DND-41 (cell line): ENCODE measurements at regions not wholly inside any gene's neighbourhood (a gene's known extent, or its start where the extent isn't known, plus 50 kb on each side); places are given as distances from the start of the nearest gene placed in this dataset.
"Not testable (repeated sequence)": the region's sequence is repeated elsewhere in the genome, so short reads cannot be mapped to it uniquely, and the experiment has no call there.

Source experiments
- ATAC-seq: fragments of 200-7000 bp; cut with Tn5 transposase; 3 replicates; pipeline ENCODE4 v1.9.1; 2021; ENCODE audit warnings: low read depth; ENCODE audit not compliant: insufficient read depth
- DNase-seq: peaks from one replicate; pipeline ENCODE4 v3.0.0-alpha.2; 2020
- H2AFZ ChIP-seq: 2 replicates; pipeline ENCODE4 v1.6.0; 2012; ENCODE audit warnings: low read depth, low read length
- H3K27ac ChIP-seq: 2 replicates; pipeline ENCODE4 v1.5.1; 2012; ENCODE audit warnings: low read length, inconsistent platforms
- H3K27me3 ChIP-seq: fragments of 200-600 bp; sonication (generic); 2 replicates; pipeline ENCODE4 v1.6.0; 2012; ENCODE audit warnings: low read length, mild to moderate bottlenecking, inconsistent platforms; ENCODE audit not compliant: insufficient read depth, poor library complexity
- H3K36me3 ChIP-seq: 2 replicates; pipeline ENCODE4 v1.5.1; 2012; ENCODE audit warnings: low read length, inconsistent platforms; ENCODE audit not compliant: insufficient read depth
- H3K4me1 ChIP-seq: 2 replicates; pipeline ENCODE4 v1.5.1; 2012; ENCODE audit warnings: mild to moderate bottlenecking, low read length; ENCODE audit not compliant: insufficient read depth
- H3K4me2 ChIP-seq: 2 replicates; pipeline ENCODE4 v1.6.0; 2012; ENCODE audit warnings: mild to moderate bottlenecking, moderate library complexity, low read length, inconsistent platforms; ENCODE audit not compliant: insufficient read depth
- H3K4me3 ChIP-seq, 2 experiments: fragments of 200-600 bp in 1 of 2; shearing (Covaris generic) in 1 of 2; 2 replicates each; pipeline ENCODE4 v1.5.1; 2012 to 2016; ENCODE audit warnings: inconsistent platforms in 2 of 2, low read length in 2 of 2, mild to moderate bottlenecking in 2 of 2, low read depth in 1 of 2, moderate library complexity in 1 of 2
- H3K79me2 ChIP-seq: 2 replicates; pipeline ENCODE4 v1.6.0; 2012; ENCODE audit warnings: low read length, inconsistent platforms; ENCODE audit not compliant: insufficient read depth
- H3K9ac ChIP-seq: 2 replicates; pipeline ENCODE4 v1.6.0; 2012; ENCODE audit warnings: low read depth, mild to moderate bottlenecking, inconsistent platforms, low read length, moderate library complexity
- H3K9me3 ChIP-seq: 2 replicates; pipeline ENCODE4 v1.5.1; 2012; ENCODE audit warnings: low read length, moderate library complexity, mild to moderate bottlenecking, inconsistent platforms; ENCODE audit not compliant: insufficient read depth, severe bottlenecking
- H4K20me1 ChIP-seq: 2 replicates; pipeline ENCODE4 v1.6.0; 2012; ENCODE audit warnings: low read length; ENCODE audit not compliant: insufficient read depth
- CTCF ChIP-seq: IDR thresholded peaks from 2 replicates; pipeline ENCODE4 v1.5.1; 2012; ENCODE audit warnings: borderline replicate concordance, low read length, moderate library complexity, mild to moderate bottlenecking; ENCODE audit not compliant: poor library complexity, severe bottlenecking; ENCODE audit errors: extremely low read depth
- EZH2 ChIP-seq: IDR thresholded peaks from 3 replicates; pipeline ENCODE4 v1.6.1; 2012; ENCODE audit warnings: borderline replicate concordance, low read depth, mild to moderate bottlenecking, moderate library complexity, low read length, inconsistent platforms; ENCODE audit not compliant: severe bottlenecking

GRCh38 chr3:162586591-162586990 lies 1090.0 kb downstream of the OTOL1 start:
- no peaks in the 10 kb centered on the region for H3K36me3 ChIP-seq
- no peak overlapping the region for H2AFZ ChIP-seq
- no peak for ATAC-seq
- H3K9ac ChIP-seq = no peak overlapping the region
- no peak overlapping the region for H3K4me3 ChIP-seq
- H3K9me3 ChIP-seq = no peaks in the 10 kb centered on the region
- TF ChIP-seq EZH2 (no peak), CTCF (no peak)
- H4K20me1 ChIP-seq = no peaks in the 10 kb centered on the region
- H3K27me3 ChIP-seq = no peaks in the 10 kb centered on the region
- no peak for DNase-seq
- peaks cover 40% of the 10 kb centered on the region for H3K4me1 ChIP-seq
- H3K4me2 ChIP-seq = no peak overlapping the region
- H3K27ac ChIP-seq = peak overlapping the region; percentile 37; the same call in 1 of the 2 replicates
- H3K79me2 ChIP-seq = peaks cover 5% of the 10 kb centered on the region; the same call in 1 of the 2 replicates

- Histone ChIP-seq H3K79me2 (peaks cover 33% of the 10 kb centered on the region), H3K4me3 (peak overlapping the region in 1 of 2 experiments; percentile 1; a peak in 1 of 4 replicates), H3K4me2 (peak overlapping the region; percentile 51), H3K9ac (peak overlapping the region; percentile 73), H3K36me3 (peaks cover 16% of the 10 kb centered on the region), H4K20me1 (no peaks in the 10 kb centered on the region), H3K27ac (peak overlapping the region; percentile 98), H3K27me3 (no peaks in the 10 kb centered on the region), H2AFZ (peak overlapping the region; percentile 48), H3K4me1 (peaks cover 90% of the 10 kb centered on the region), H3K9me3 (peaks cover 5% of the 10 kb centered on the region)
- DNase-seq (no peak), ATAC-seq (no peak)
- TF ChIP-seq CTCF = no peak
- no peak for TF ChIP-seq EZH2
Measured at GRCh38 chr3:162597226-162597625, 1100.6 kb downstream of the OTOL1 start.

- H3K4me3 ChIP-seq = peak overlapping the region in 1 of 2 experiments; percentile 40; a peak in 2 of 4 replicates
- peaks cover 26% of the 10 kb centered on the region for H3K79me2 ChIP-seq
- DNase-seq = peak; percentile 92
- H3K27ac ChIP-seq = peak overlapping the region; percentile 98
- peak overlapping the region; percentile 73 for H3K9ac ChIP-seq
- H3K4me2 ChIP-seq = peak overlapping the region; percentile 51
- H2AFZ ChIP-seq = peak overlapping the region; percentile 22; the same call in 1 of the 2 replicates
- H3K4me1 ChIP-seq = peaks cover 91% of the 10 kb centered on the region
- peak; percentile 53 for ATAC-seq
- not testable (repeated sequence) for H3K27me3 ChIP-seq, H4K20me1 ChIP-seq
- H3K9me3 ChIP-seq = peaks cover 17% of the 10 kb centered on the region
- peaks cover 18% of the 10 kb centered on the region for H3K36me3 ChIP-seq
Measured at GRCh38 chr3:162598500-162598899, 1101.9 kb downstream of the OTOL1 start.

GRCh38 chr3:162599742-162600141 lies 1103.1 kb downstream of the OTOL1 start:
- H2AFZ ChIP-seq, ATAC-seq, H3K27me3 ChIP-seq, H3K4me2 ChIP-seq, H4K20me1 ChIP-seq: not testable (repeated sequence)
- peaks cover 20% of the 10 kb centered on the region for H3K79me2 ChIP-seq
- DNase-seq = peak; percentile 45
- peak overlapping the region; percentile 98 for H3K27ac ChIP-seq
- peaks cover 16% of the 10 kb centered on the region for H3K36me3 ChIP-seq
- peaks cover 26% of the 10 kb centered on the region for H3K9me3 ChIP-seq
- H3K9ac ChIP-seq = peak overlapping the region; percentile 73
- H3K4me3 ChIP-seq = peak overlapping the region in 1 of 2 experiments; percentile 35; a peak in 1 of 4 replicates
- peaks cover 81% of the 10 kb centered on the region for H3K4me1 ChIP-seq
